H9 (cell line): ENCODE measurements at regions not wholly inside any gene's neighbourhood (a gene's known extent, or its start where the extent isn't known, plus 50 kb on each side); places are given as distances from the start of the nearest gene placed in this dataset.

Source experiments
- DNase-seq: peaks from one replicate; pipeline ENCODE4 v3.0.0-alpha.2; 2017
- H2AFZ ChIP-seq: one replicate; pipeline ENCODE4 v1.6.1; 2013; ENCODE audit warnings: mild to moderate bottlenecking, low read length, control low read depth, moderate library complexity
- H2AK5ac ChIP-seq: 2 replicates; pipeline ENCODE4 v1.6.1; 2013; ENCODE audit warnings: low read length, control low read depth, mixed read lengths; ENCODE audit not compliant: insufficient read length
- H2BK120ac ChIP-seq: one replicate; pipeline ENCODE4 v1.6.1; 2013; ENCODE audit warnings: low read depth, mild to moderate bottlenecking, low read length, control low read depth, inconsistent platforms; ENCODE audit not compliant: poor library complexity, severe bottlenecking
- H2BK12ac ChIP-seq: 2 replicates; pipeline ENCODE4 v1.6.1; 2013; ENCODE audit warnings: low read length, control low read depth, mixed read lengths, low read depth; ENCODE audit not compliant: insufficient read length
- H2BK15ac ChIP-seq: 2 replicates; pipeline ENCODE4 v1.6.1; 2013; ENCODE audit warnings: low read depth, low read length, control low read depth
- H2BK20ac ChIP-seq: one replicate; pipeline ENCODE4 v1.6.1; 2013; ENCODE audit warnings: low read depth, mild to moderate bottlenecking, low read length, control low read depth, inconsistent platforms; ENCODE audit not compliant: poor library complexity, severe bottlenecking
- H2BK5ac ChIP-seq: 2 replicates; pipeline ENCODE4 v1.6.1; 2013; ENCODE audit warnings: low read length, control low read depth, mixed read lengths; ENCODE audit not compliant: insufficient read length
- H3K14ac ChIP-seq: 2 replicates; pipeline ENCODE4 v1.6.1; 2013; ENCODE audit warnings: low read length, control low read depth; ENCODE audit not compliant: insufficient read depth
- H3K18ac ChIP-seq: 2 replicates; pipeline ENCODE4 v1.6.1; 2013; ENCODE audit warnings: low read depth, mild to moderate bottlenecking, mixed read lengths, low read length, control low read depth; ENCODE audit not compliant: insufficient read length
- H3K23ac ChIP-seq: 2 replicates; pipeline ENCODE4 v1.6.1; 2013; ENCODE audit warnings: low read length, control low read depth, mixed read lengths, low read depth; ENCODE audit not compliant: insufficient read length
- H3K23me2 ChIP-seq: 2 replicates; pipeline ENCODE4 v1.6.1; 2013; ENCODE audit warnings: low read depth, mild to moderate bottlenecking, mixed read lengths, low read length, control low read depth; ENCODE audit not compliant: insufficient read length, poor library complexity, severe bottlenecking
- H3K27ac ChIP-seq: 2 replicates; pipeline ENCODE4 v1.5.1; 2013; ENCODE audit warnings: low read length, control low read depth, mixed read lengths, low read depth; ENCODE audit not compliant: insufficient read length
- H3K27me3 ChIP-seq: 2 replicates; pipeline ENCODE4 v1.6.1; 2013; ENCODE audit warnings: low read length, control low read depth, inconsistent platforms; ENCODE audit not compliant: insufficient read depth
- H3K4ac ChIP-seq: 2 replicates; pipeline ENCODE4 v1.6.1; 2013; ENCODE audit warnings: low read depth, mild to moderate bottlenecking, control low read depth, inconsistent platforms, low read length, moderate library complexity
- H3K4me1 ChIP-seq: 2 replicates; pipeline ENCODE4 v1.6.1; 2013; ENCODE audit warnings: low read length, control low read depth, inconsistent platforms; ENCODE audit not compliant: insufficient read depth
- H3K4me2 ChIP-seq: 2 replicates; pipeline ENCODE4 v1.6.1; 2013; ENCODE audit warnings: low read length, control low read depth, mixed read lengths; ENCODE audit not compliant: insufficient read length, insufficient read depth
- H3K56ac ChIP-seq: 2 replicates; pipeline ENCODE4 v1.6.1; 2013; ENCODE audit warnings: low read depth, mild to moderate bottlenecking, mixed read lengths, low read length, control low read depth; ENCODE audit not compliant: insufficient read length
- H3K79me1 ChIP-seq: 2 replicates; pipeline ENCODE4 v1.6.1; 2013; ENCODE audit warnings: low read depth, mild to moderate bottlenecking, moderate library complexity, low read length, control low read depth, inconsistent platforms; ENCODE audit not compliant: insufficient read depth, poor library complexity, severe bottlenecking
- H3K79me2 ChIP-seq: 2 replicates; pipeline ENCODE4 v1.6.1; 2013; ENCODE audit warnings: low read length, control low read depth, inconsistent platforms; ENCODE audit not compliant: insufficient read depth
- H3K9ac ChIP-seq: 2 replicates; pipeline ENCODE4 v1.6.1; 2013; ENCODE audit warnings: low read length, control low read depth, mixed read lengths; ENCODE audit not compliant: insufficient read length; ENCODE audit errors: extremely low read depth
- H3K9me3 ChIP-seq: one replicate; pipeline ENCODE4 v1.6.1; 2013; ENCODE audit warnings: low read depth, low read length, inconsistent platforms; ENCODE audit not compliant: control insufficient read depth
- H3T11ph ChIP-seq: one replicate; pipeline ENCODE4 v1.6.1; 2013; ENCODE audit warnings: mild to moderate bottlenecking, low read length, control low read depth, inconsistent platforms
- H4K20me1 ChIP-seq: one replicate; pipeline ENCODE4 v1.6.1; 2013; ENCODE audit not compliant: control insufficient read depth, insufficient read length, insufficient read depth
- H4K5ac ChIP-seq: 2 replicates; pipeline ENCODE4 v1.6.1; 2013; ENCODE audit warnings: low read depth, mild to moderate bottlenecking, mixed read lengths, low read length, control low read depth; ENCODE audit not compliant: insufficient read length
- H4K8ac ChIP-seq: replicated peaks from 2 replicates; pipeline ENCODE4 v1.6.1; 2013; ENCODE audit warnings: low read length, control low read depth, mixed read lengths, low read depth; ENCODE audit not compliant: insufficient read length
- H4K91ac ChIP-seq: 2 replicates; pipeline ENCODE4 v1.6.1; 2013; ENCODE audit warnings: low read depth, mild to moderate bottlenecking, moderate library complexity, mixed read lengths, low read length, control low read depth; ENCODE audit not compliant: insufficient read length
- H3K27ac Mint-ChIP-seq, 3 experiments: 2 replicates in 2 of 3; 3 replicates in 1 of 3; pipeline ENCODE4 v1.8.0; 2020 to 2021; ENCODE audit warnings: mixed read lengths in 3 of 3, mild to moderate bottlenecking in 1 of 3, moderate library complexity in 1 of 3
- H3K27me3 Mint-ChIP-seq: 2 replicates; pipeline ENCODE4 v1.8.0; 2021; ENCODE audit warnings: low read depth, mild to moderate bottlenecking, moderate library complexity, mixed read lengths
- H3K36me3 Mint-ChIP-seq, 3 experiments: 2 replicates in 2 of 3; 3 replicates in 1 of 3; pipeline ENCODE4 v1.8.0; 2020 to 2021; ENCODE audit warnings: low read depth in 3 of 3, mixed read lengths in 3 of 3; ENCODE audit not compliant: insufficient read depth in 1 of 3
- H3K4me1 Mint-ChIP-seq, 2 experiments: 2 replicates each; pipeline ENCODE4 v1.8.0; 2020; ENCODE audit warnings: mixed read lengths in 2 of 2
- H3K4me3 Mint-ChIP-seq, 2 experiments: 2 replicates in 1 of 2; 3 replicates in 1 of 2; pipeline ENCODE4 v1.8.0; 2020 to 2021; ENCODE audit warnings: mild to moderate bottlenecking in 2 of 2, mixed read lengths in 2 of 2, moderate library complexity in 1 of 2
- H3K9me3 Mint-ChIP-seq, 2 experiments: 2 replicates in 1 of 2; 3 replicates in 1 of 2; pipeline ENCODE4 v1.8.0; 2020; ENCODE audit warnings: mild to moderate bottlenecking in 2 of 2, mixed read lengths in 2 of 2, moderate library complexity in 1 of 2
- CTCF ChIP-seq: fragments of 200-600 bp; sonication (generic); conservative IDR thresholded peaks from 3 replicates; pipeline ENCODE4 v1.8.0; 2021; ENCODE audit warnings: antibody characterized with exemption, mild to moderate bottlenecking
- WGBS: extraction: QIAGEN DNeasy Blood & Tissue Kit; methylation state at CpG from one replicate; pipeline ENCODE4 v1.1.7; 2013; ENCODE audit warnings: missing lambda C conversion rate, low lambda C conversion rate, mixed read lengths; ENCODE audit not compliant: insufficient read length; ENCODE audit errors: extremely low coverage; 5-methylcytosine and 5-hydroxymethylcytosine counted together

- H3K4me2 ChIP-seq, result no peak overlapping the region
- H3K27me3 ChIP-seq, result no peaks in the 10 kb centered on the region
- no peaks in the 10 kb centered on the region for H4K20me1 ChIP-seq
- H2AK5ac ChIP-seq, result no peak overlapping the region
- H3K27me3 Mint-ChIP-seq, result no peaks in the 10 kb centered on the region
- no peak overlapping the region for H2BK20ac ChIP-seq
- H3K79me2 ChIP-seq, result no peaks in the 10 kb centered on the region
- H3K9me3 ChIP-seq, result no peaks in the 10 kb centered on the region
- no peak overlapping the region for H3K23ac ChIP-seq
- no peak for DNase-seq
- no peak overlapping the region for H3K14ac ChIP-seq
- no peak overlapping the region for H3K9ac ChIP-seq
- H3K18ac ChIP-seq, result no peak overlapping the region
- no peak overlapping the region for H4K91ac ChIP-seq
- H4K5ac ChIP-seq, result peak overlapping the region; percentile 11
- H2BK12ac ChIP-seq, result no peak overlapping the region
- no peaks in the 10 kb centered on the region for H3K4me1 Mint-ChIP-seq
- WGBS, result no CpG with 5 or more reads among the region's 3 CpGs
- no peaks in the 10 kb centered on the region for H3K4me1 ChIP-seq
- no peak overlapping the region for H3K27ac ChIP-seq
- no peak overlapping the region for H3T11ph ChIP-seq
- H3K27ac Mint-ChIP-seq, result no peak overlapping the region
- no peaks in the 10 kb centered on the region for H3K79me1 ChIP-seq
- H3K9me3 Mint-ChIP-seq, result no peaks in the 10 kb centered on the region
- TF ChIP-seq CTCF, result no peak
- H3K4me3 Mint-ChIP-seq, result no peak overlapping the region
- no peak overlapping the region for H2AFZ ChIP-seq
- no peak overlapping the region for H4K8ac ChIP-seq
- no peaks in the 10 kb centered on the region for H3K23me2 ChIP-seq
- no peaks in the 10 kb centered on the region for H3K36me3 Mint-ChIP-seq
- H3K56ac ChIP-seq, result no peak overlapping the region
- H2BK15ac ChIP-seq, result no peak overlapping the region; the same call in 1 of the 2 replicates
- no peak overlapping the region for H2BK5ac ChIP-seq
- H3K4ac ChIP-seq, result no peak overlapping the region
- no peak overlapping the region for H2BK120ac ChIP-seq
These were observed 577.0 kb downstream of the CDH26 start for GRCh38 chr20:60535211-60535610.
